GM23338 (cell line): ENCODE measurements at regions not wholly inside any gene's neighbourhood (a gene's known extent, or its start where the extent isn't known, plus 50 kb on each side); places are given as distances from the start of the nearest gene placed in this dataset.

Experiments
- ATAC-seq: fragments of 200-7000 bp; cut with Tn5 transposase; 3 replicates; pipeline ENCODE4 v1.9.1; 2020
- DNase-seq: peaks from one replicate; pipeline ENCODE4 v3.0.0-alpha.2; 2015; ENCODE audit warnings: low spot score
- H2AFZ ChIP-seq: fragments of 200-600 bp; sonication (generic); 2 replicates; pipeline ENCODE4 v1.8.0; 2016; ENCODE audit warnings: antibody characterized with exemption, mild to moderate bottlenecking, moderate library complexity
- H3F3A ChIP-seq: fragments of 200-600 bp; sonication (generic); replicated peaks from 2 replicates; pipeline ENCODE4 v1.8.0; 2017; ENCODE audit warnings: antibody characterized with exemption, mixed run types, low read depth
- H3K27ac ChIP-seq: fragments of 200-600 bp; sonication (generic); 2 replicates; pipeline ENCODE4 v1.6.1; 2016; ENCODE audit warnings: low read depth
- H3K27me3 ChIP-seq: fragments of 200-600 bp; sonication (generic); 2 replicates; pipeline ENCODE4 v1.8.0; 2016; ENCODE audit warnings: mild to moderate bottlenecking, mixed run types, moderate library complexity; ENCODE audit not compliant: insufficient read depth
- H3K36me3 ChIP-seq: fragments of 200-600 bp; sonication (generic); 2 replicates; pipeline ENCODE4 v1.8.0; 2016; ENCODE audit warnings: mild to moderate bottlenecking; ENCODE audit not compliant: insufficient read depth
- H3K4me1 ChIP-seq: fragments of 200-600 bp; sonication (generic); 2 replicates; pipeline ENCODE4 v1.8.0; 2016; ENCODE audit warnings: mild to moderate bottlenecking, moderate library complexity; ENCODE audit not compliant: insufficient read depth
- H3K4me2 ChIP-seq: fragments of 200-600 bp; sonication (generic); 2 replicates; pipeline ENCODE4 v1.7.1; 2017; ENCODE audit warnings: mixed run types
- H3K4me3 ChIP-seq: fragments of 200-600 bp; sonication (generic); 2 replicates; pipeline ENCODE4 v1.6.1; 2016; ENCODE audit warnings: mixed run types
- H3K79me2 ChIP-seq: fragments of 200-600 bp; sonication (generic); replicated peaks from 2 replicates; pipeline ENCODE4 v1.8.0; 2017; ENCODE audit warnings: mild to moderate bottlenecking; ENCODE audit not compliant: insufficient read depth
- H3K9me2 ChIP-seq: fragments of 200-600 bp; sonication (generic); 2 replicates; pipeline ENCODE4 v1.8.0; 2017; ENCODE audit not compliant: insufficient read depth
- H4K20me1 ChIP-seq: fragments of 200-600 bp; sonication (generic); replicated peaks from 2 replicates; pipeline ENCODE4 v1.8.0; 2017; ENCODE audit warnings: mild to moderate bottlenecking; ENCODE audit not compliant: insufficient read depth
- H3K27ac Mint-ChIP-seq: 2 replicates; pipeline ENCODE4 v1.8.0; 2020; ENCODE audit warnings: inconsistent platforms, mild to moderate bottlenecking, moderate library complexity, mixed read lengths
- H3K27me3 Mint-ChIP-seq: 3 replicates; pipeline ENCODE4 v1.8.0; 2022; ENCODE audit warnings: low read depth, mild to moderate bottlenecking, moderate library complexity, mixed read lengths, inconsistent platforms; ENCODE audit not compliant: insufficient read depth, poor library complexity
- H3K36me3 Mint-ChIP-seq: 3 replicates; pipeline ENCODE4 v1.8.0; 2021; ENCODE audit warnings: low read depth, mild to moderate bottlenecking, inconsistent platforms, moderate library complexity, mixed read lengths
- H3K4me1 Mint-ChIP-seq: 3 replicates; pipeline ENCODE4 v1.8.0; 2020; ENCODE audit warnings: mild to moderate bottlenecking, inconsistent platforms, mixed read lengths
- H3K4me3 Mint-ChIP-seq: 3 replicates; pipeline ENCODE4 v1.8.0; 2021; ENCODE audit warnings: moderate library complexity, mild to moderate bottlenecking, inconsistent platforms, mixed read lengths
- H3K9me3 Mint-ChIP-seq: 3 replicates; pipeline ENCODE4 v1.8.0; 2020; ENCODE audit warnings: moderate library complexity, mild to moderate bottlenecking, inconsistent platforms, mixed read lengths
- CTCF ChIP-seq, 2 experiments: fragments of 200-600 bp in 1 of 2; sonication (generic) in 1 of 2; conservative IDR thresholded peaks; 2 replicates each; pipeline versions ENCODE4 v1.5.1 to v1.6.1; 2016 to 2017; ENCODE audit warnings: antibody characterized with exemption in 2 of 2, low read depth in 2 of 2, mild to moderate bottlenecking in 2 of 2, moderate library complexity in 1 of 2
- EZH2phosphoT487 ChIP-seq: fragments of 200-600 bp; sonication (generic); IDR thresholded peaks from one replicate; pipeline ENCODE4 v1.8.1; 2018; ENCODE audit warnings: antibody characterized with exemption; ENCODE audit not compliant: unreplicated experiment
- JUNB ChIP-seq: IDR thresholded peaks from one replicate; pipeline ENCODE4 v1.6.1; 2016; ENCODE audit warnings: antibody characterized with exemption; ENCODE audit not compliant: unreplicated experiment
- NANOG ChIP-seq: IDR thresholded peaks from 2 replicates; pipeline ENCODE4 v1.6.1; 2016; ENCODE audit warnings: antibody characterized with exemption, borderline replicate concordance
- POLR2AphosphoS5 ChIP-seq: IDR thresholded peaks from 2 replicates; pipeline ENCODE4 v1.6.1; 2016; ENCODE audit warnings: antibody characterized with exemption, low read depth
- ZNF462 ChIP-seq: fragments of 250-450 bp; sonication (Bioruptor Pico); IDR thresholded peaks from 2 replicates; pipeline ENCODE4 v1.5.0; 2020; ENCODE audit warnings: mild to moderate bottlenecking, moderate library complexity

- TF ChIP-seq ZNF462 (no peak), JUNB (no peak), NANOG (no peak)
Measured at GRCh38 chr10:3648170-3648569, 136.8 kb downstream of the KLF6 start (continued).

GRCh38 chr10:3647074-3647473 is 137.9 kb downstream of the KLF6 start:
- H3K4me1 ChIP-seq: no peaks in the 10 kb centered on the region
- no peaks in the 10 kb centered on the region; the same call in 1 of the 3 replicates for H3K9me3 Mint-ChIP-seq
- TF ChIP-seq NANOG (no peak), CTCF (conservative IDR thresholded peaks at IDR 0.05; ENCODE audit: low read depth in 2 of 2) (no peak), JUNB (no peak), EZH2phosphoT487 (no peak), POLR2AphosphoS5 (no peak), ZNF462 (no peak)

More at GRCh38 chr10:3647074-3647473, 137.9 kb downstream of the KLF6 start:
- Mint-ChIP-seq H3K4me1 (no peaks in the 10 kb centered on the region; the same call in 2 of the 3 replicates), H3K27me3 (no peaks in the 10 kb centered on the region), H3K27ac (no peak overlapping the region), H3K36me3 (no peaks in the 10 kb centered on the region), H3K4me3 (no peak overlapping the region)
- Histone ChIP-seq H3K4me3 (no peak overlapping the region), H3K27ac (no peak overlapping the region), H3K4me2 (no peak overlapping the region), H4K20me1 (no peaks in the 10 kb centered on the region), H3F3A (no peaks in the 10 kb centered on the region), H3K79me2 (no peaks in the 10 kb centered on the region), H2AFZ (no peak overlapping the region), H3K36me3 (no peaks in the 10 kb centered on the region), H3K9me2 (0 out of 2 replicates have a peak, but pooled peaks cover 3% of the 10 kb centered on the region), H3K27me3 (no peaks in the 10 kb centered on the region)
- ATAC-seq (no peak), DNase-seq (no peak)
